K562 (cell line): ENCODE measurements at regions not wholly inside any gene's neighbourhood (a gene's known extent, or its start where the extent isn't known, plus 50 kb on each side); places are given as distances from the start of the nearest gene placed in this dataset.

Source experiments
- ATAC-seq: fragments of 200-7000 bp; cut with Tn5 transposase; 3 replicates; pipeline ENCODE4 v1.9.1; 2020; ENCODE audit warnings: moderate library complexity
- BruUV-seq: library from RNA; stranded (reverse); fragments of 400-500 nt; replicated peaks from 2 replicates; lab custom pipeline; 2021; lab: Mats Ljungman, UMichigan
- CTCF ChIA-PET: fragments of 300-600 bp; formaldehyde crosslinking; extraction: SDS; loops from one replicate; lab custom pipeline; 2021; ENCODE audit warnings: low intra/inter-chr PET ratio; lab: Yijun Ruan, JAX
- POLR2A ChIA-PET: fragments of 300-600, 350-650 bp; sonication (Branson Sonifier 250); formaldehyde crosslinking; extraction: SDS; loops from one replicate; lab custom pipeline; 2021; ENCODE audit warnings: antibody characterized with exemption, inconsistent platforms; lab: Yijun Ruan, JAX
- DNase-seq, 4 experiments: peaks; one replicate each; pipeline versions ENCODE4 v3.0.0 to v3.0.0-alpha.2; 2011 to 2018; ENCODE audit warnings: low spot score in 3 of 4, mixed read lengths in 3 of 4; ENCODE audit errors: extremely low read depth in 1 of 4
- FAIRE-seq: peaks from 2 replicates; lab custom pipeline; 2011; peaks lifted over from hg19 to GRCh38; lab: Jason Lieb, UNC
- H2AFZ ChIP-seq: 2 replicates; pipeline ENCODE4 v1.6.0; 2011; ENCODE audit warnings: low read depth, low read length, control low read depth, inconsistent platforms
- H3K27ac ChIP-seq: fragments of 200-600 bp; 3 replicates; pipeline ENCODE4 v1.8.0; 2011; ENCODE audit warnings: low read depth, mild to moderate bottlenecking, control low read depth, inconsistent platforms, low read length, moderate library complexity, mixed read lengths; ENCODE audit errors: extremely low read depth
- H3K27me3 ChIP-seq, 2 experiments: fragments of 300-600 bp in 1 of 2; 2 replicates in 1 of 2; 3 replicates in 1 of 2; pipeline versions ENCODE4 v1.6.0 to v1.8.0; 2011; ENCODE audit warnings: inconsistent platforms in 2 of 2, low read length in 2 of 2, mild to moderate bottlenecking in 1 of 2, mixed read lengths in 1 of 2, moderate library complexity in 1 of 2; ENCODE audit not compliant: control insufficient read depth in 2 of 2, insufficient read depth in 2 of 2
- H3K36me3 ChIP-seq: fragments of 300-600 bp; 3 replicates; pipeline ENCODE4 v1.8.0; 2011; ENCODE audit warnings: mild to moderate bottlenecking, low read length, inconsistent platforms; ENCODE audit not compliant: control insufficient read depth, insufficient read depth
- H3K4me1 ChIP-seq, 2 experiments: fragments of 200-600 bp in 1 of 2; replicated peaks in 1 of 2; 2 replicates in 1 of 2; 3 replicates in 1 of 2; pipeline versions ENCODE4 v1.5.1 to v1.8.0; 2011; ENCODE audit warnings: inconsistent platforms in 2 of 2, low read length in 2 of 2, mild to moderate bottlenecking in 1 of 2, mixed read lengths in 1 of 2, moderate library complexity in 1 of 2; ENCODE audit not compliant: control insufficient read depth in 2 of 2, insufficient read depth in 2 of 2
- H3K4me2 ChIP-seq: 2 replicates; pipeline ENCODE4 v1.6.1; 2011; ENCODE audit warnings: low read length, control low read depth, inconsistent platforms, mixed read lengths; ENCODE audit not compliant: insufficient read depth
- H3K4me3 ChIP-seq: fragments of 200-600 bp; sonication (generic), shearing (Covaris generic); 2 replicates; pipeline ENCODE4 v1.5.1; 2016; ENCODE audit warnings: control low read depth, inconsistent platforms
- H3K79me2 ChIP-seq: fragments of 200-600 bp; 3 replicates; pipeline ENCODE4 v1.8.0; 2011; ENCODE audit warnings: low read length, inconsistent platforms; ENCODE audit not compliant: control insufficient read depth, insufficient read depth
- H3K9ac ChIP-seq, 2 experiments: 2 replicates each; pipeline versions ENCODE4 v1.6.0 to v1.6.1; 2011; ENCODE audit warnings: low read depth in 2 of 2, low read length in 2 of 2, control low read depth in 1 of 2, inconsistent platforms in 1 of 2, mild to moderate bottlenecking in 1 of 2, mixed read lengths in 1 of 2; ENCODE audit not compliant: insufficient read depth in 1 of 2
- H3K9me1 ChIP-seq: one replicate; pipeline ENCODE4 v1.6.0; 2011; ENCODE audit warnings: inconsistent platforms, mild to moderate bottlenecking, low read length, moderate library complexity; ENCODE audit not compliant: control insufficient read depth, insufficient read depth
- H3K9me3 ChIP-seq: replicated peaks from 2 replicates; pipeline ENCODE4 v1.5.1; 2011; ENCODE audit warnings: low read depth, low read length, inconsistent platforms; ENCODE audit not compliant: control insufficient read depth, insufficient read depth
- H4K20me1 ChIP-seq: replicated peaks from 2 replicates; pipeline ENCODE4 v1.6.1; 2011; ENCODE audit warnings: low read length, inconsistent platforms, mixed read lengths; ENCODE audit not compliant: control insufficient read depth, insufficient read depth
- BDP1 ChIP-seq: IDR thresholded peaks from 3 replicates; pipeline ENCODE4 v1.6.1; 2011; ENCODE audit not compliant: insufficient read length, insufficient read depth
- DIDO1 ChIP-seq: fragments of 450-650 bp; IDR thresholded peaks from 2 replicates; pipeline ENCODE4 v1.6.1; 2016; ENCODE audit warnings: low read depth, missing biosample characterization, missing genetic modification characterization
- ETV1 ChIP-seq: fragments of 450-650 bp; conservative IDR thresholded peaks from 2 replicates; pipeline ENCODE4 v1.6.1; 2016; ENCODE audit warnings: missing genetic modification characterization, control low read depth, low read depth, missing compliant biosample characterization
- EWSR1 ChIP-seq: fragments of 450-650 bp; IDR thresholded peaks from 2 replicates; pipeline ENCODE4 v1.6.1; 2018; ENCODE audit warnings: borderline replicate concordance, mild to moderate bottlenecking, low read depth, moderate library complexity; ENCODE audit not compliant: partially characterized antibody
- KAT2B ChIP-seq: IDR thresholded peaks from one replicate; pipeline ENCODE4 v1.6.1; 2012; ENCODE audit warnings: low read depth, mild to moderate bottlenecking, control low read depth, inconsistent platforms, low read length, moderate library complexity
- POLR2H ChIP-seq: IDR thresholded peaks from 2 replicates; pipeline ENCODE4 v1.6.1; 2016; ENCODE audit warnings: missing genetic modification characterization, low read depth, mild to moderate bottlenecking, control low read depth, missing compliant biosample characterization, moderate library complexity
- RBM22 ChIP-seq: fragments of 200-400 bp; formaldehyde crosslinking; IDR thresholded peaks from 2 replicates; pipeline ENCODE4 v1.6.1; 2018; ENCODE audit warnings: low read length, low read depth; ENCODE audit not compliant: poor library complexity, severe bottlenecking
- RBM25 ChIP-seq: fragments of 200-400 bp; formaldehyde crosslinking; IDR thresholded peaks from 2 replicates; pipeline ENCODE4 v1.6.1; 2018; ENCODE audit warnings: low read length, low read depth, moderate library complexity; ENCODE audit not compliant: severe bottlenecking
- RCOR1 ChIP-seq, 2 experiments: IDR thresholded peaks; 2 replicates each; pipeline ENCODE4 v1.6.1; 2012; ENCODE audit warnings: low read depth in 2 of 2, low read length in 2 of 2, borderline replicate concordance in 1 of 2, improper control_type of control experiment in 1 of 2
- STAT5B ChIP-seq: fragments of 250-450 bp; sonication (Bioruptor Pico); IDR thresholded peaks from 2 replicates; pipeline ENCODE4 v1.8.0; 2021; ENCODE audit warnings: mild to moderate bottlenecking, inconsistent platforms
- XRCC5 ChIP-seq: fragments of 200-400 bp; formaldehyde crosslinking; IDR thresholded peaks from 2 replicates; pipeline ENCODE4 v1.6.1; 2017; ENCODE audit warnings: low read depth, mild to moderate bottlenecking, low read length
- ZNF140 ChIP-seq: fragments of 250-450 bp; sonication (Bioruptor Pico); IDR thresholded peaks from 2 replicates; pipeline ENCODE4 v1.8.0; 2021; ENCODE audit warnings: moderate library complexity, mild to moderate bottlenecking, inconsistent platforms
- ZNF217 ChIP-seq: sonication (generic); formaldehyde crosslinking; IDR thresholded peaks from 2 replicates; pipeline ENCODE4 v1.8.0; 2022; ENCODE audit warnings: mild to moderate bottlenecking, missing genetic modification reagents
- ZNF79 ChIP-seq: fragments of 250-450 bp; sonication (Bioruptor Pico); IDR thresholded peaks from 2 replicates; pipeline ENCODE4 v1.4.0; 2020; ENCODE audit warnings: low read depth, mild to moderate bottlenecking, moderate library complexity
- WGBS: fragments of 100-300 bp; shearing (Covaris generic); methylation state at CpG from one replicate; pipeline ENCODE4 v1.1.6; 2016; ENCODE audit warnings: low coverage, mixed read lengths; ENCODE audit not compliant: insufficient coverage; ENCODE audit errors: missing lambda C conversion rate; 5-methylcytosine and 5-hydroxymethylcytosine counted together
- in situ Hi-C: fragments of 300-500 bp; cut with MboI; formaldehyde crosslinking; loops from 4 replicates; pipeline ENCODE4 v1.15.0; 2018; ENCODE audit warnings: inconsistent platforms, mixed read lengths
- intact Hi-C: fragments of 100-400 bp; cut with micrococcal nuclease; formaldehyde crosslinking; loops from 2 replicates; pipeline ENCODE4 v1.14.2; 2022
- TF ChIP-seq, protein P1 (sequence below): fragments of 450-650 bp; IDR thresholded peaks from 2 replicates; pipeline ENCODE4 v1.6.1; 2018; ENCODE audit not compliant: partially characterized antibody

DNA sequence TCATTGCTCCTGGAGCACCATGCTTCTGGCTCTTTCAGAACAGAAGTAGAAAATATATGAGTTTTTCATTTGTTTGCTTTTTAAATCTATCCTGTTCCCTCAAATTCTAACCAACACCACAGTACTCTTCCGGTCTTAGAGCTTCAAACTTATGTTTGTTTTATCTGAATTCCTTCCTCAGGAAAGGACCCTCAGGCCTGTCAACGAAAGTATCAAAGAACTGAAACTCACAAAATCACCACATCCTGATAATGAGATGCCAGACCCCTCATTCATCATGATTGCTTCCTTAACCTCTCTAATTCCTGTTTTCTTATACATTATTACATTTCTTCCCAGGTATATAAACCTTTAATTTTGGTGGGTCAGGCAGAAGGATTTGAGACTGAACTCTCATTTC is 135.2 kb downstream of the BMS1 start:
- 2% methylated on average over 2 of the region's 2 CpGs for WGBS

More for the DNA sequence above, 135.2 kb downstream of the BMS1 start:
- in situ Hi-C loops (no loop called here), intact Hi-C loops (no loop called here)
- no peak for DNase-seq
- Histone ChIP-seq H3K4me3 (no peak overlapping the region), H3K9me3 (no peaks in the 10 kb centered on the region), H3K9ac (no peak overlapping the region), H3K79me2 (no peaks in the 10 kb centered on the region), H4K20me1 (no peaks in the 10 kb centered on the region), H3K36me3 (no peaks in the 10 kb centered on the region), H3K4me1 (no peaks in the 10 kb centered on the region), H2AFZ (no peak overlapping the region), H3K27me3 (no peaks in the 10 kb centered on the region), H3K27ac (no peak overlapping the region), H3K4me2 (no peak overlapping the region), H3K9me1 (no peaks in the 10 kb centered on the region)
- ChIA-PET CTCF (no interaction called here), POLR2A (no interaction called here)
- no peak for FAIRE-seq
- BruUV-seq: no TSS peak
- ATAC-seq: no peak
- TF ChIP-seq BDP1 (no peak), RBM25 (no peak), ZNF79 (CRISPR knock-in tag) (no peak), XRCC5 (no peak), STAT5B (CRISPR knock-in tag) (no peak), EWSR1 (no peak), KAT2B (no peak), RBM22 (no peak), RCOR1 (IDR thresholded peaks at IDR 0.05; ENCODE audit: borderline replicate concordance in 1 of 2, low read depth in 2 of 2, low read length in 2 of 2) (no peak), POLR2H (tag) (no peak), ETV1 (tag) (no peak), ZNF217 (no peak), DIDO1 (tag) (no peak), ZNF140 (no peak)
- TF ChIP-seq, protein P1, sequence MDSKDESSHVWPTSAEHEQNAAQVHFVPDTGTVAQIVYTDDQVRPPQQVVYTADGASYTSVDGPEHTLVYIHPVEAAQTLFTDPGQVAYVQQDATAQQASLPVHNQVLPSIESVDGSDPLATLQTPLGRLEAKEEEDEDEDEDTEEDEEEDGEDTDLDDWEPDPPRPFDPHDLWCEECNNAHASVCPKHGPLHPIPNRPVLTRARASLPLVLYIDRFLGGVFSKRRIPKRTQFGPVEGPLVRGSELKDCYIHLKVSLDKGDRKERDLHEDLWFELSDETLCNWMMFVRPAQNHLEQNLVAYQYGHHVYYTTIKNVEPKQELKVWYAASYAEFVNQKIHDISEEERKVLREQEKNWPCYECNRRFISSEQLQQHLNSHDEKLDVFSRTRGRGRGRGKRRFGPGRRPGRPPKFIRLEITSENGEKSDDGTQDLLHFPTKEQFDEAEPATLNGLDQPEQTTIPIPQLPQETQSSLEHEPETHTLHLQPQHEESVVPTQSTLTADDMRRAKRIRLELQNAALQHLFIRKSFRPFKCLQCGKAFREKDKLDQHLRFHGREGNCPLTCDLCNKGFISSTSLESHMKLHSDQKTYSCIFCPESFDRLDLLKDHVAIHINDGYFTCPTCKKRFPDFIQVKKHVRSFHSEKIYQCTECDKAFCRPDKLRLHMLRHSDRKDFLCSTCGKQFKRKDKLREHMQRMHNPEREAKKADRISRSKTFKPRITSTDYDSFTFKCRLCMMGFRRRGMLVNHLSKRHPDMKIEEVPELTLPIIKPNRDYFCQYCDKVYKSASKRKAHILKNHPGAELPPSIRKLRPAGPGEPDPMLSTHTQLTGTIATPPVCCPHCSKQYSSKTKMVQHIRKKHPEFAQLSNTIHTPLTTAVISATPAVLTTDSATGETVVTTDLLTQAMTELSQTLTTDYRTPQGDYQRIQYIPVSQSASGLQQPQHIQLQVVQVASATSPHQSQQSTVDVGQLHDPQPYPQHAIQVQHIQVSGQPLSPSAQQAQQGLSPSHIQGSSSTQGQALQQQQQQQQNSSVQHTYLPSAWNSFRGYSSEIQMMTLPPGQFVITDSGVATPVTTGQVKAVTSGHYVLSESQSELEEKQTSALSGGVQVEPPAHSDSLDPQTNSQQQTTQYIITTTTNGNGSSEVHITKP: no peak
